KOPT-K1 (cell line): ENCODE measurements at regions not wholly inside any gene's neighbourhood (a gene's known extent, or its start where the extent isn't known, plus 50 kb on each side); places are given as distances from the start of the nearest gene placed in this dataset.

ENCODE experiments used
- H3K27ac ChIP-seq: fragments of 200-600 bp; sonication (generic); 2 replicates; pipeline ENCODE4 v1.5.1; 2016; ENCODE audit warnings: antibody characterized with exemption, mild to moderate bottlenecking, low read depth, low read length; ENCODE audit not compliant: poor library complexity, severe bottlenecking
- H3K36me3 ChIP-seq: fragments of 200-600 bp; sonication (generic); 2 replicates; pipeline ENCODE4 v1.5.1; 2017; ENCODE audit warnings: antibody characterized with exemption, mild to moderate bottlenecking, low read length, moderate library complexity; ENCODE audit not compliant: insufficient read depth
- H3K9me3 ChIP-seq: fragments of 200-600 bp; sonication (generic); 2 replicates; pipeline ENCODE4 v1.5.1; 2017; ENCODE audit warnings: antibody characterized with exemption, low read length, mild to moderate bottlenecking; ENCODE audit not compliant: insufficient read depth, poor library complexity, severe bottlenecking

GRCh38 chr1:105362438-105362837, 1612.7 kb downstream of the AMY1C start:
- Histone ChIP-seq H3K36me3 (no peaks in the 10 kb centered on the region), H3K9me3 (no peaks in the 10 kb centered on the region), H3K27ac (no peak overlapping the region)

GRCh38 chr1:105368446-105368845, 1618.7 kb downstream of the AMY1C start:
- no peak overlapping the region for H3K27ac ChIP-seq
- H3K9me3 ChIP-seq, result no peaks in the 10 kb centered on the region
- H3K36me3 ChIP-seq, result no peaks in the 10 kb centered on the region

- Histone ChIP-seq H3K27ac (no peak overlapping the region), H3K36me3 (no peaks in the 10 kb centered on the region), H3K9me3 (no peaks in the 10 kb centered on the region)
These were observed 1624.0 kb downstream of the AMY1C start for GRCh38 chr1:105373681-105374080.

- no peak overlapping the region for H3K27ac ChIP-seq
- no peaks in the 10 kb centered on the region for H3K9me3 ChIP-seq
- H3K36me3 ChIP-seq, result no peaks in the 10 kb centered on the region
These were observed 1636.8 kb downstream of the AMY1C start for GRCh38 chr1:105386489-105386888.

GRCh38 chr1:105396001-105396400, 1646.3 kb downstream of the AMY1C start:
- no peaks in the 10 kb centered on the region for H3K36me3 ChIP-seq
- H3K27ac ChIP-seq, result no peak overlapping the region
- H3K9me3 ChIP-seq, result no peaks in the 10 kb centered on the region

- Histone ChIP-seq H3K36me3 (no peaks in the 10 kb centered on the region), H3K27ac (no peak overlapping the region), H3K9me3 (no peaks in the 10 kb centered on the region)
These were observed 1649.2 kb downstream of the AMY1C start for GRCh38 chr1:105398909-105399308.

GRCh38 chr1:105399716-105400115, 1650.0 kb downstream of the AMY1C start:
- Histone ChIP-seq H3K9me3 (no peaks in the 10 kb centered on the region), H3K27ac (no peak overlapping the region), H3K36me3 (no peaks in the 10 kb centered on the region)

GRCh38 chr1:105416261-105416660, 1640.2 kb upstream of the PRMT6 start:
- no peak overlapping the region for H3K27ac ChIP-seq
- H3K9me3 ChIP-seq, result no peaks in the 10 kb centered on the region
- no peaks in the 10 kb centered on the region for H3K36me3 ChIP-seq

- Histone ChIP-seq H3K9me3 (no peaks in the 10 kb centered on the region), H3K27ac (no peak overlapping the region), H3K36me3 (no peaks in the 10 kb centered on the region)
These were observed 1637.4 kb upstream of the PRMT6 start for GRCh38 chr1:105419030-105419429.

- H3K36me3 ChIP-seq, result no peaks in the 10 kb centered on the region
- no peak overlapping the region for H3K27ac ChIP-seq
- H3K9me3 ChIP-seq, result no peaks in the 10 kb centered on the region
These were observed 1628.9 kb upstream of the PRMT6 start for GRCh38 chr1:105427543-105427942.

GRCh38 chr1:105436589-105437259, 1619.8 kb upstream of the PRMT6 start:
- Histone ChIP-seq H3K36me3 (no peaks in the 10 kb centered on the region), H3K27ac (no peak overlapping the region), H3K9me3 (no peaks in the 10 kb centered on the region)

GRCh38 chr1:105437847-105438246, 1618.6 kb upstream of the PRMT6 start:
- Histone ChIP-seq H3K36me3 (no peaks in the 10 kb centered on the region), H3K27ac (no peak overlapping the region), H3K9me3 (no peaks in the 10 kb centered on the region)

GRCh38 chr1:105442901-105443300, 1613.6 kb upstream of the PRMT6 start:
- H3K9me3 ChIP-seq, result no peaks in the 10 kb centered on the region
- H3K27ac ChIP-seq, result no peak overlapping the region
- no peaks in the 10 kb centered on the region for H3K36me3 ChIP-seq

GRCh38 chr1:105459759-105460158, 1596.7 kb upstream of the PRMT6 start:
- H3K9me3 ChIP-seq, result no peaks in the 10 kb centered on the region
- no peak overlapping the region for H3K27ac ChIP-seq

GRCh38 chr1:105462308-105462707, 1594.2 kb upstream of the PRMT6 start:
- no peak overlapping the region for H3K27ac ChIP-seq
- no peaks in the 10 kb centered on the region for H3K36me3 ChIP-seq
- H3K9me3 ChIP-seq, result no peaks in the 10 kb centered on the region

More at GRCh38 chr1:105459759-105460158, 1596.7 kb upstream of the PRMT6 start:
- H3K36me3 ChIP-seq, result no peaks in the 10 kb centered on the region

GRCh38 chr1:105467549-105467948, 1588.9 kb upstream of the PRMT6 start:
- Histone ChIP-seq H3K9me3 (no peaks in the 10 kb centered on the region), H3K27ac (no peak overlapping the region), H3K36me3 (no peaks in the 10 kb centered on the region)
